Sigmoid colon (tissue), 6 donors: ENCODE measurements at regions not wholly inside any gene's neighbourhood (a gene's known extent, or its start where the extent isn't known, plus 50 kb on each side); places are given as distances from the start of the nearest gene placed in this dataset.
"Not testable (repeated sequence)": the region's sequence is repeated elsewhere in the genome, so short reads cannot be mapped to it uniquely, and the experiment has no call there.

Source experiments
- DNase-seq: peaks from one replicate; pipeline ENCODE4 v3.0.0-alpha.2; 2019
- H3K27ac ChIP-seq, 4 donors: fragments of 200-600 bp; sonication (generic); one replicate each; pipeline ENCODE4 v1.5.1; 2016 to 2019; ENCODE audit warnings: mild to moderate bottlenecking in 1 of 4
- H3K27me3 ChIP-seq, 3 donors: fragments of 200-600 bp; sonication (generic); one replicate each; pipeline ENCODE4 v1.5.1; 2019; ENCODE audit warnings: mild to moderate bottlenecking in 1 of 3
- H3K36me3 ChIP-seq, 4 donors: fragments of 200-600 bp; sonication (generic); one replicate each; pipeline ENCODE4 v1.5.1; 2016 to 2019
- H3K4me1 ChIP-seq, 4 donors: fragments of 200-600 bp; sonication (generic); one replicate each; pipeline ENCODE4 v1.5.1; 2017 to 2019
- H3K4me3 ChIP-seq, 4 donors: fragments of 200-600 bp; sonication (generic); one replicate each; pipeline ENCODE4 v1.5.1; 2017 to 2019; ENCODE audit warnings: mild to moderate bottlenecking in 2 of 4, moderate library complexity in 1 of 4
- H3K9me3 ChIP-seq, 4 donors: fragments of 200-600 bp in 3 of 4; sonication (generic) in 3 of 4; one replicate each; pipeline versions ENCODE4 v1.5.1 to v1.6.1; 2013 to 2019
- EP300 ChIP-seq, 4 donors: sonication (generic); formaldehyde crosslinking; IDR thresholded peaks; one replicate each; pipeline ENCODE4 v1.6.1; 2017; ENCODE audit warnings: antibody characterized with exemption in 4 of 4
- POLR2A ChIP-seq, 2 donors: fragments of 450-650 bp; IDR thresholded peaks; one replicate each; pipeline ENCODE4 v1.6.1; 2016; ENCODE audit warnings: antibody characterized with exemption in 2 of 2, mild to moderate bottlenecking in 2 of 2, moderate library complexity in 2 of 2
- POLR2AphosphoS5 ChIP-seq, 4 donors: sonication (generic); formaldehyde crosslinking; IDR thresholded peaks; one replicate each; pipeline ENCODE4 v1.6.1; 2017; ENCODE audit warnings: antibody characterized with exemption in 4 of 4
- WGBS, 2 donors: extraction: QIAGEN DNeasy Blood & Tissue Kit; methylation state at CpG; one replicate each; pipeline ENCODE4 v1.1.7; 2013; 5-methylcytosine and 5-hydroxymethylcytosine counted together
- intact Hi-C: fragments of 100-400 bp; cut with DNase I; formaldehyde crosslinking; loops from one replicate; pipeline ENCODE4 v1.15.1; 2023
- TF ChIP-seq, protein P1 (sequence below), 4 experiments: fragments of 450-650 bp in 3 of 4; fragments of 200-600 bp in 1 of 4; IDR thresholded peaks; one replicate each; pipeline ENCODE4 v1.5.1; 2016 to 2019; ENCODE audit warnings: antibody characterized with exemption in 4 of 4, mild to moderate bottlenecking in 3 of 4, moderate library complexity in 2 of 4
- donor health status: healthy with polysubstance abuse.
- donor health status: healthy.

DNA sequence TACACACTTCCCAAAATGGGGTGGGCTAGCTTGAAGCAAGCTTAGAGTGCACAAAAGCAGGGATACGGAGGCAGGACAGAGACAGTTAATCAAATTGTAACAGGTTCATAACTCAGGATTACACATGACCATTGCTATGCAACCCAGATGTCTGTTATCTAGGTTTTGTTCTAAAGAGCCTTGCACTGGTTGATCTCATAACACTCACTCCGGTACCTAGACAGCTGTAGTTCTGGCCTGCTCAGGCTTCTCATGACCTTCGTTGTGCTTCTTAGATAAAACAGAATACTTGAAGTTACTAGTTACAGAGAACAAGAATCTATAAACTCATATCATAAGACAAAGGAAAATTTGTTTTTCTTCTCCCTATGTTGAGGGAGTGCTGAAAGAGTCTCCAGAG is 983.4 kb downstream of the TMEM121 start:
- WGBS, 2 donors = 69 to 77% methylated on average over 3 of the region's 3 CpGs
- no peak overlapping the region for H3K4me3 ChIP-seq
- no peak for TF ChIP-seq EP300 (IDR thresholded peaks at IDR 0.05)
- TF ChIP-seq POLR2A (IDR thresholded peaks at IDR 0.05) = no peak
- no peak for TF ChIP-seq POLR2AphosphoS5 (IDR thresholded peaks at IDR 0.05)
- TF ChIP-seq, protein P1, sequence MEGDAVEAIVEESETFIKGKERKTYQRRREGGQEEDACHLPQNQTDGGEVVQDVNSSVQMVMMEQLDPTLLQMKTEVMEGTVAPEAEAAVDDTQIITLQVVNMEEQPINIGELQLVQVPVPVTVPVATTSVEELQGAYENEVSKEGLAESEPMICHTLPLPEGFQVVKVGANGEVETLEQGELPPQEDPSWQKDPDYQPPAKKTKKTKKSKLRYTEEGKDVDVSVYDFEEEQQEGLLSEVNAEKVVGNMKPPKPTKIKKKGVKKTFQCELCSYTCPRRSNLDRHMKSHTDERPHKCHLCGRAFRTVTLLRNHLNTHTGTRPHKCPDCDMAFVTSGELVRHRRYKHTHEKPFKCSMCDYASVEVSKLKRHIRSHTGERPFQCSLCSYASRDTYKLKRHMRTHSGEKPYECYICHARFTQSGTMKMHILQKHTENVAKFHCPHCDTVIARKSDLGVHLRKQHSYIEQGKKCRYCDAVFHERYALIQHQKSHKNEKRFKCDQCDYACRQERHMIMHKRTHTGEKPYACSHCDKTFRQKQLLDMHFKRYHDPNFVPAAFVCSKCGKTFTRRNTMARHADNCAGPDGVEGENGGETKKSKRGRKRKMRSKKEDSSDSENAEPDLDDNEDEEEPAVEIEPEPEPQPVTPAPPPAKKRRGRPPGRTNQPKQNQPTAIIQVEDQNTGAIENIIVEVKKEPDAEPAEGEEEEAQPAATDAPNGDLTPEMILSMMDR (IDR thresholded peaks at IDR 0.05) = no peak
- no peak for DNase-seq
- peaks cover 0 to 5% (median 0%) of the 10 kb centered on the region in 3 donors for H3K27me3 ChIP-seq
- no peaks in the 10 kb centered on the region for H3K36me3 ChIP-seq
- no peaks in the 10 kb centered on the region for H3K4me1 ChIP-seq
- H3K9me3 ChIP-seq = no peaks in the 10 kb centered on the region
- no peak overlapping the region for H3K27ac ChIP-seq
- intact Hi-C loops = no loop called here

DNA sequence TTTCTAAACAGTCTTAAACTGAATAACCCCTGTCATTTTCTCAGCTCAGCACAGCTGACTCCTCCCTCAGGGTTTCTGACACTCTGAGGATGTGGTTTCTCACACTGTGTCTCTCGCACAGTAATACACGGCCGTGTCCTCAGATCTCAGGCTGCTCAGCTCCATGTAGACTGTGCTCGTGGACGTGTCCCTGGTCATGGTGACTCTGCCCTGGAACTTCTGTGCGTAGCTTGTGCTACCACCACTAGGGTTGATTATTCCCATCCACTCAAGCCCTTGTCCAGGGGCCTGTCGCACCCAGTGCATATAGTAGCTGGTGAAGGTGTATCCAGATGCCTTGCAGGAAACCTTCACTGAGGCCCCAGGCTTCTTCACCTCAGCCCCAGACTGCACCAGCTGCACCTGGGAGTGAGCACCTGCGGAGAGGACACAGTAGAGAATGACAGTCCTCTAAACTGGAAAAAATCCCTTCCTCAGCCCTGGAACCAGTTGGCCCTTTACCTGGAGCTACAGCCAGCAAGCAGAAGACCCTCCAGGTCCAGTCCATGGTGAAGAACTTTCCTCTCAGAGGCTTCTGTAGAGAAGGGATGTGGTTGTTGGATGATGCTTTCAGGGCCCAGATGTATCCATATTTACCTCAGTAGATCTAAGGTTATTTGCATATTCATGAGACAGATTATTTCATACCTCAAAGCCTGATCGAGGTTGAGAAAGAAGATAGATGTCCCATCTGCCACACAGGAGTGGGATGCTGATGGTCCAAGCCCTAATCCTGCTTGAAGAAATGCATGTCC is 984.8 kb downstream of the TMEM121 start:
- Histone ChIP-seq H3K9me3 (no peaks in the 10 kb centered on the region), H3K4me3 (no peak overlapping the region), H3K27ac (no peak overlapping the region), H3K4me1 (no peaks in the 10 kb centered on the region), H3K36me3 (no peaks in the 10 kb centered on the region), H3K27me3 (peaks cover 0 to 5% (median 0%) of the 10 kb centered on the region in 3 donors)
- TF ChIP-seq POLR2AphosphoS5 (IDR thresholded peaks at IDR 0.05) = no peak
- no peak for TF ChIP-seq POLR2A (IDR thresholded peaks at IDR 0.05)
- no peak for TF ChIP-seq EP300 (IDR thresholded peaks at IDR 0.05)
- TF ChIP-seq, protein P1 (IDR thresholded peaks at IDR 0.05) = no peak
- DNase-seq = no peak
- 42 to 73% methylated on average over 9 of the region's 9 CpGs for WGBS, 2 donors
- intact Hi-C loops = no loop called here

- WGBS, 2 donors = 68 to 83% methylated on average over 9 of the region's 9 CpGs
- no peaks in the 10 kb centered on the region for H3K9me3 ChIP-seq
- intact Hi-C loops = no loop called here
- H3K27me3 ChIP-seq = peaks cover 0 to 5% (median 0%) of the 10 kb centered on the region in 3 donors
- DNase-seq = no peak
- no peak overlapping the region for H3K4me3 ChIP-seq
- H3K36me3 ChIP-seq = no peaks in the 10 kb centered on the region
- TF ChIP-seq POLR2A (IDR thresholded peaks at IDR 0.05) (no peak), POLR2AphosphoS5 (IDR thresholded peaks at IDR 0.05) (no peak)
- H3K27ac ChIP-seq = no peak overlapping the region
- no peaks in the 10 kb centered on the region for H3K4me1 ChIP-seq
Observed at GRCh38 chr14:106511800-106512198, 985.4 kb downstream of the TMEM121 start.

GRCh38 chr14:106513302-106513701 is 986.9 kb downstream of the TMEM121 start:
- Histone ChIP-seq H3K4me1 (no peaks in the 10 kb centered on the region), H3K36me3 (no peaks in the 10 kb centered on the region), H3K4me3 (no peak overlapping the region), H3K27ac (no peak overlapping the region), H3K9me3 (no peaks in the 10 kb centered on the region), H3K27me3 (no peaks in the 10 kb centered on the region)
- intact Hi-C loops = no loop called here
- no peak for DNase-seq
- no peak for TF ChIP-seq EP300 (IDR thresholded peaks at IDR 0.05)
- no peak for TF ChIP-seq POLR2AphosphoS5 (IDR thresholded peaks at IDR 0.05)
- no peak for TF ChIP-seq POLR2A (IDR thresholded peaks at IDR 0.05)
- TF ChIP-seq, protein P1 (IDR thresholded peaks at IDR 0.05) = no peak
- WGBS, 2 donors = 40 to 64% methylated on average over 3 of the region's 3 CpGs

DNA sequence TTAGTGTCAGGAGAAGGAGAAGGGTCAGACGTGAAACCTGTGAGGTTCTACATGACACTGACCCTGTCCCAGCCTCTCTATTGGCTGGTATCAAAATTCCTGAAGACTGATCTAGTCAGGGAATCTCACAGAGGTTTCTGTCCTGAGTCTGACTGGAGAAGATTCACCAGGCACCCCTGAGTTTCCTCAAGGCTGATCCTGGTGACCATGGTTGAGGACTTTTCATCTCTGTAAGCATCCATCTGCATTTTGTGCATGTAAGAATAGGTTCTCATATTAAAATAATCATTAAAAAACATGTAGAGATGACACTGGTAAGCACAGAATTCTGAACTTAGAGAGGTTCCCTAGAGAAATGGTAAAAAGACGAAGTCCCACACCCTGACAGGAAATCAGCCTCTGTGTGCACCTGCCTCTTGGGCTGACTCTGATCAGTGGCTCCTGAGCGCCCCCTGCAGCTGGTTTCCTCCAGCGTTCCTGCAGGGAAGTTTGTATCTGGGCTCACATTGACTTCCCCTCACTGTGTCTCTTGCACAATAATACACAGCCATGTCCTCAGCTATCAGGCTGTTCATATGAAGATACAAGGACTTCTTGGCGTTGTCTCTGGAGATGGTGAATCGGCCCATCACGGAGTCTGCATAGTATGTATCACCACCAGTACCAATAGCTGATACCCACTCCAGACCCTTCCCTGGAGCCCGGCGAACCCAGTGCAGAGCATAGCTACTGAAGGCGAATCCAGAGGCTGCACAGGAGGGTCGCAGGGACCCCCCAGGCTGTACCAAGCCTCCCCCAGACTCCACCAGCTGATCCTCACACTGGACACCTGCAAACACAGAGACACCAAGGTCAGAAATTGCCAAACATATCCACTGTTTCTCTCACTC is 991.9 kb downstream of the TMEM121 start:
- TF ChIP-seq EP300 (IDR thresholded peaks at IDR 0.05) = no peak
- TF ChIP-seq, protein P1 (IDR thresholded peaks at IDR 0.05) = no peak
- no peak for TF ChIP-seq POLR2AphosphoS5 (IDR thresholded peaks at IDR 0.05)
- no peak for TF ChIP-seq POLR2A (IDR thresholded peaks at IDR 0.05)
- no peaks in the 10 kb centered on the region for H3K4me1 ChIP-seq
- no peaks in the 10 kb centered on the region for H3K9me3 ChIP-seq
- no peak overlapping the region for H3K27ac ChIP-seq
- H3K27me3 ChIP-seq = no peaks in the 10 kb centered on the region
- whole genome bisulfite sequencing, 2 donors = 48% methylated on average over 11 of the region's 11 CpGs
- no peak for DNase-seq
- intact Hi-C loops = no loop called here
- H3K36me3 ChIP-seq = no peaks in the 10 kb centered on the region
- no peak overlapping the region for H3K4me3 ChIP-seq

GRCh38 chr14:106522118-106522517 is 995.7 kb downstream of the TMEM121 start:
- H3K9me3 ChIP-seq, intact Hi-C loops, H3K27me3 ChIP-seq, H3K27ac ChIP-seq, H3K4me3 ChIP-seq, DNase-seq, H3K36me3 ChIP-seq, H3K4me1 ChIP-seq: not testable (repeated sequence)
- 43 to 66% methylated on average over 1 of the region's 1 CpG for WGBS, 2 donors
